ENCODE measurements at regions not wholly inside any gene's neighbourhood (a gene's known extent, or its start where the extent isn't known, plus 50 kb on each side); places are given as distances from the start of the nearest gene placed in this dataset.

DNA sequence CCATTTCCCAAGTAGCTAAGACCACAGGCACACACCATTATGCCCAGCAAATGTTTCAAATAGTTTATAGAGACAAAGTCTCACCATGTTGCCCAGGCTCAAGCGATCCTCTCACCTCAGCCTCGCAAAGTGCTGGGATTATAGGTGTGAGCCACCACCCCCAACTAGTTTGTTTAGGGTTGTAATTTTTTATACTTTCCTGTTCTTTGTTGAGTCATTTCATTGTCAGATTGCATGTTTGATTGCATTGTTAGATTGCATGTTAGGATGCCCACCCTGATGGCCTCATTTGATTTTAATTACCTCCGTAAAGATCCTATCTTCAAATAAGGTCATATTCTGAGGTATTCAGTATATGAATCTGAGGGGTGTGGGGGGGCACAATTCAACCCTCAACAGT lies 73.3 kb upstream of the SASH1 start:
- DNase-seq (ENCODE audit: low read depth in 4 of 4, low spot score in 1 of 4): no peak

DNA sequence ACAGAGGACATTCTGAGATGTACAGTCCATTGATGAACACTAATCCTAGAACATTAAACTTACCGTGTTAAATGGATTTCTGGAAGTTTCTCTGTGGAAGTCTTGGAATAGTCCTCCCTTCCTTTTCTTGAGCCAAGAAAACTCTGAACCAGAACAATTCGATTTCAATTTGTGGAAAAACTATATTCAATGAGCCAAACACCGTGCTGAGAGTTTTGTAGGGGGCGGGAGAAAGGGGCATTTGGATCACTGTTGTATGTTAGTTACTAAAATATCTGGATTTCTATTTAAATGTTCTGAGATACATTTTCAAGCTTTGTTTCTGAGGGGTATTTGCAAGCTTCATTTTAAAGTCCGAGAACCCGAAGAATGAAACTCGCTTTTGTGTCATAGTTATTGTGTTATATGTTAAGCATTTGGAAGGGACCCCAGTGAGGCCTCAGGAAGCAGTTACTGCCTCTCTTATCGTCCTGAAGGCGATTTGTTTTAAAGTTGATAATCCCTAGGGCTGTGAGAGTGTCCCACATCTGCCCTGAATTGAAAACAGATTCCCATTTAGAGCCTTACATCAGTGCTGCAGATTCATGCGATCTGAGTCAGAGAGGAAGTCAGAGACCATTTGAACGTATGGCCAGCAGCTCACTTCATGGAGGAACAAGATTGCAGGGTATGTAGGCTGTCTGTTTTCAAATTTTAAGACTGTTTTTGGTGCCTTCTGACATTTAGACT lies 70.8 kb upstream of the SASH1 start:
- no peak for DNase-seq (ENCODE audit: low read depth in 4 of 4, low spot score in 1 of 4)

- DNase-seq (ENCODE audit: low read depth in 4 of 4, low spot score in 1 of 4): no peak
Observed at GRCh38 chr6:148272597-148272996, 70.0 kb upstream of the SASH1 start.

DNA sequence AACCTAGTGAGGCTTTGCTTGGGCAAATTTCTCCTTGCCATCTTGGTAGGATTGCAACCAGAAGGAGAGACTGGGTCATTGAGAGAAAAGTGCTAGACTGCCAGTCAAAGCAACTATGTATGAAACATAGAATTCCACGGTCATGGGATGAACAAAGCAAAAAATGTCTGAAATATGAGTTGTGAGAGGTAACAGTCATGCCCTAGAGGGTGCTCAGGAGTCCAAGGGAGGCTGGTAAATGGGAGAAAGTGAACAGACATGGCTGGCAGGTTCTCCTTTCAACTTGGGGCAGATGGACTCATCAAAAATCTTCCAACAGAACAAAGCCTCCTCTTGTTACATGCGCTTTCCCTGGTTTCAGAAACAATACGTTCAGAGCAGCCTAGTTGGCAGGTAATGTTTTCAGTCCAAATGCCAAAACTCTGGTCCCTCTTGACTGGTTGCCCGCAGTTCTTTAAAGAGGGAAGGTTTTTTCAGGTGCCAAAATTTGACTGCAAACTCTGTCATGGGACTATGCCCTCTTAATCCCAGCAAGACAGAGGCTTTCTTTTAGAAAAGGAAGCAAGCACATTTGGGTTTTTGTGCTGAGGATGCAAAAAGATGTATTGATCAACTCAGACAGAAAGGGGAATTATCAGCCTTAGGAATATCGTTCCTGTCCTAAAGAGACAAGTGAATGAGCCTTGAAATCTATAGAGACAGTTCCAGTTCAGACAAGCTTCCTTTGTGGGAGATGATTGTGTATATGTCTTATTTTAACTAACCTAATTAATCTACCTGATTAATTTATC lies 68.5 kb upstream of the SASH1 start:
- no peak for DNase-seq (ENCODE audit: low read depth in 4 of 4, low spot score in 1 of 4)

DNA sequence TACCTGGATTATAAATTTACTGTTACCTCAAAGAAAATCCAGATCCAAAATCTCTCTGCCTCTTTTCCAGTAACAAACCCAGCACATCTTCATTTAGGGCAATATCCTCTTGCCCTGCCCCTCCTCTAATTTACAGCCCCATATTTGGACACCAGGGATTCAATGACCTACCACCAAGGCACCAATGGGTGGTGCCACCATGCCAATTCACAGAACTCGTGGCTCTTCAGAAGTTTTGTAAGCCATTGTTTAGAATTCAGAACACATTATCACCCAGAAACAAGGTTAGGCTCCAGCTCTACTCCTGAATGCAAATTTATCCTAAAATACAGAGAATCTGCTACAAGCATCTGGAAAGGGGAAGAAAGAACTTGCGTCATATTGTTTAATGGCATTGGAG lies 67.8 kb upstream of the SASH1 start:
- no peak for DNase-seq (ENCODE audit: low read depth in 4 of 4, low spot score in 1 of 4)

DNA sequence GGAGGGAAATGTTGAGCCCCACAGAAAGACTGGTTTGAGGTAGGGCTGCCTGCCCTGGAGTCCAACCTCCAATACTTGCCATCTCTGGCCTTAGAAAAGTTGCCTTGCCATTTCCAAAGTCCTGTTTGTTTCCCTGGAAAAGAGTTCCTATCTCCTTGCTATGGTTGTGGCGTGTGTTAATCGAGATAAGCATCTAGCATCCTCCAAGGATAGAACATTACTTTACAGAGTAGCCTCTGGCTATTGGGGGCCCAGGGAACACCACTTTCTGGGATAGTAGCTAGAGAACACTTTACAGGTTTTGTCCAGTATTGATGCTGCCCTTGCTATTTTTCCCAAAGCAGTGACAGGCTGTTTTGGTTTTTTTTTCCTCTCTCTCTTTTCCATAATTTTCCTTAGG lies 57.4 kb upstream of the SASH1 start:
- no peak for DNase-seq (ENCODE audit: low read depth in 4 of 4, low spot score in 1 of 4)

- no peak for DNase-seq (ENCODE audit: low read depth in 4 of 4, low spot score in 1 of 4)
Observed at GRCh38 chr6:148286563-148286962, 56.1 kb upstream of the SASH1 start.

DNA sequence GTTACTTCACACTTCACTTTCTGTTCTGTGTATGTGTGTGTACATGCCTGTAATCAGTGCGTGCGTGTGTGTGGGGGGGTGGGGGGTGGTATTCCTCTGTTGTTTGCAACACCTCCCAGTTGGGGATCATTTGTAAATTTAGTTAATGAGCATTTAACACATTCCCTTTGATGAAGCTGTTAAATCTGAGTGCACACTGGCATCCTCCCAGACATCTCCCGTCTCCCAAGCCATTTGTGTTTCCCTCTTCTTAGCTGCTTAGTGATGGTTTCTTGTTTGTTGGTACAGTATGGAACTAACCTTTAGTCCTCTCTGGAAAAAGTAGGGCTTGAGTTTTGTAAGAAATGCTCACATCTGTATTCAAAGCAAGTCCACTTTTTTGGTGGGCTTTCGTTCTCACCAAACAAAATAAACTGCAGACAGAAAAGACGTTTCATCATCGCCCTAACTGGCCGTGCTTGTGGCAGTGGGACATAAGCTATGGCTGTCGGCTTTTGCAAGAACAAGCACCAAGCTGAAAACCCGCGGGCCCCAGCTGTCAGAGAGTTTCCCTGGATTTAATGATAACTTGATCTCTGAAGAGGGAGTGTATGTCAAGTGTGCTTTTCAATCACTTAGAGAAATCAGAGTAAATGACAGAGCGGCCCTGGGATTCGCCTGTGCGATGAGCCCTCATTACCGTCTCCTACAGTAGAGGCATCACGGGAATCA lies 54.9 kb upstream of the SASH1 start:
- no peak for DNase-seq (ENCODE audit: low read depth in 4 of 4, low spot score in 1 of 4)

DNA sequence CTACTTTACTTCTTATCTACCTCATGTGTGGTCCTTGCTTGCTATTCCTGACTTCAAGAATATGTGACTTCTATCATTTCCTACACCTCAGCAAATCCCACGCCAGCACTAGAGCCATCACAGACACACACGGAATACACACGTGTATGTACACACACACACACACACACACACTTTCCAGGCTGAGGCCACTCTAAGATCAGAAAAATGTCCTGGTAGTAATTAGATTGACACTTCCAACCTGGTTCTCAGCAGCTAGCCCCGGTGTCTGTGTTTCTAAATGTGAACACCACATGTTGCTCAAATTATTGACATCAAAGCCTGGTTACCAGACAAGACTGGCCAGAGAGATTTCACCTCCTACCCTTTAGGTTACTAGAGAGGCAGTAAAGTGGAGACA lies 54.1 kb upstream of the SASH1 start:
- DNase-seq (ENCODE audit: low read depth in 4 of 4, low spot score in 1 of 4): no peak

GRCh38 chr6:148289153-148289552 lies 53.5 kb upstream of the SASH1 start:
- no peak for DNase-seq (ENCODE audit: low read depth in 4 of 4, low spot score in 1 of 4)

- no peak for DNase-seq (ENCODE audit: low read depth in 4 of 4, low spot score in 1 of 4)
Observed at GRCh38 chr6:148291876-148292275, 50.8 kb upstream of the SASH1 start.
